Fibroblast of mammary gland (primary cell): ENCODE measurements at regions not wholly inside any gene's neighbourhood (a gene's known extent, or its start where the extent isn't known, plus 50 kb on each side); places are given as distances from the start of the nearest gene placed in this dataset.
"Not testable (repeated sequence)": the region's sequence is repeated elsewhere in the genome, so short reads cannot be mapped to it uniquely, and the experiment has no call there.

Source experiments
- DNase-seq: peaks from one replicate; pipeline ENCODE4 v3.0.0-alpha.2; 2010; ENCODE audit warnings: low read depth
- H3K4me3 ChIP-seq: 2 replicates; pipeline ENCODE4 v1.5.1; 2011; ENCODE audit warnings: low read depth, mild to moderate bottlenecking, low read length, moderate library complexity; ENCODE audit not compliant: control insufficient read depth
- CTCF ChIP-seq: conservative IDR thresholded peaks from 2 replicates; pipeline ENCODE4 v1.5.1; 2011; ENCODE audit warnings: low read depth, low read length, inconsistent platforms; ENCODE audit not compliant: control insufficient read depth, insufficient read depth

GRCh38 chr12:25701290-25701689 lies 148.2 kb upstream of the LMNTD1 start:
- TF ChIP-seq CTCF: no peak
- peak; percentile 83 for DNase-seq
- H3K4me3 ChIP-seq: no peak overlapping the region

- TF ChIP-seq CTCF: no peak
- DNase-seq: no peak
- H3K4me3 ChIP-seq: no peak overlapping the region
These were observed 149.5 kb upstream of the LMNTD1 start for GRCh38 chr12:25702553-25702952.

- no peak for TF ChIP-seq CTCF
- H3K4me3 ChIP-seq: no peak overlapping the region
- no peak for DNase-seq
These were observed 152.2 kb upstream of the LMNTD1 start for GRCh38 chr12:25705261-25705660.

- H3K4me3 ChIP-seq: not testable (repeated sequence)
- peak; percentile 84 for DNase-seq
These were observed 153.6 kb upstream of the LMNTD1 start for GRCh38 chr12:25706646-25707045.

GRCh38 chr12:25707056-25707455 lies 154.0 kb upstream of the LMNTD1 start:
- no peak for DNase-seq
- no peak for TF ChIP-seq CTCF
- no peak overlapping the region for H3K4me3 ChIP-seq

- no peak for DNase-seq
- no peak for TF ChIP-seq CTCF
- H3K4me3 ChIP-seq: no peak overlapping the region
These were observed 155.6 kb upstream of the LMNTD1 start for GRCh38 chr12:25708661-25709060.

- no peak overlapping the region for H3K4me3 ChIP-seq
- TF ChIP-seq CTCF: no peak
These were observed 157.0 kb upstream of the LMNTD1 start for GRCh38 chr12:25710128-25710527.

GRCh38 chr12:25710938-25711605 lies 158.0 kb upstream of the LMNTD1 start:
- not testable (repeated sequence) for H3K4me3 ChIP-seq
- peak; percentile 73 for DNase-seq

More at GRCh38 chr12:25710128-25710527, 157.0 kb upstream of the LMNTD1 start:
- no peak for DNase-seq
